ENCODE measurements at regions not wholly inside any gene's neighbourhood (a gene's known extent, or its start where the extent isn't known, plus 50 kb on each side); places are given as distances from the start of the nearest gene placed in this dataset.

DNA sequence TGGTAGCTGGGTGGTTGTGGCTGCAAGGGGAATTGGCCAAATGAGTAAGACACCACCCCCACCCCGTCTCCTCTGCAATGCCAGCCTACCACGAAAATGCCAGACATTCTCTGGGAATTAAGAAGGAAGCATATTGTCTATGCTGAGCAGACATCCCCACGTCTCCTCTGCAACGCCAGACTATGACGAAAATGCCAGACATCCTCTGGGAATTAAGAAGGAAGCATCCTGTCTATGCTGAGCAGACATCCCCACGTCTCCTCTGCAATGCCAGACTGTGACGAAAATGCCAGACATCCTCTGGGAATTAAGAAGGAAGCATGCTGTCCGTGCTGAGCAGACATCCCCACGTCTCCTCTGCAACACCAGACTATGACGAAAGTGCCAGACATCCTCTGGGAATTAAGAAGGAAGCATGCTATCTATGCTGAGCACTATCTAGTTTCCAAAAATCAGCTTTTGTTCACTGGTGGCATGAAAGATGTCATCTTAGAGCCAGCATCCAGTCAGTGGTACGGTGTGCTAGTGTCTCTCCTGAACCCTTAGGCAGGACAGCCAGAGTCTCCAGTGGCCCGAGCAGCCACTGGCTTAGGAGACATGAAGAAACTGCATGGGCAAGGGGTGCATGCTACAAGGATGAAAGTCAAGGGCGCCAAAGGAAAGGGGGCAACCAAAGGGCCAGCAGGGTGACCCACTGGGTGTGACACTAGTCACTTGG is 339.8 kb upstream of the FRG1 start:
- TF ChIP-seq POLR2AphosphoS5 (IDR thresholded peaks at IDR 0.05; ENCODE audit: low read depth, low read length) = no peak
- TF ChIP-seq, protein P1, sequence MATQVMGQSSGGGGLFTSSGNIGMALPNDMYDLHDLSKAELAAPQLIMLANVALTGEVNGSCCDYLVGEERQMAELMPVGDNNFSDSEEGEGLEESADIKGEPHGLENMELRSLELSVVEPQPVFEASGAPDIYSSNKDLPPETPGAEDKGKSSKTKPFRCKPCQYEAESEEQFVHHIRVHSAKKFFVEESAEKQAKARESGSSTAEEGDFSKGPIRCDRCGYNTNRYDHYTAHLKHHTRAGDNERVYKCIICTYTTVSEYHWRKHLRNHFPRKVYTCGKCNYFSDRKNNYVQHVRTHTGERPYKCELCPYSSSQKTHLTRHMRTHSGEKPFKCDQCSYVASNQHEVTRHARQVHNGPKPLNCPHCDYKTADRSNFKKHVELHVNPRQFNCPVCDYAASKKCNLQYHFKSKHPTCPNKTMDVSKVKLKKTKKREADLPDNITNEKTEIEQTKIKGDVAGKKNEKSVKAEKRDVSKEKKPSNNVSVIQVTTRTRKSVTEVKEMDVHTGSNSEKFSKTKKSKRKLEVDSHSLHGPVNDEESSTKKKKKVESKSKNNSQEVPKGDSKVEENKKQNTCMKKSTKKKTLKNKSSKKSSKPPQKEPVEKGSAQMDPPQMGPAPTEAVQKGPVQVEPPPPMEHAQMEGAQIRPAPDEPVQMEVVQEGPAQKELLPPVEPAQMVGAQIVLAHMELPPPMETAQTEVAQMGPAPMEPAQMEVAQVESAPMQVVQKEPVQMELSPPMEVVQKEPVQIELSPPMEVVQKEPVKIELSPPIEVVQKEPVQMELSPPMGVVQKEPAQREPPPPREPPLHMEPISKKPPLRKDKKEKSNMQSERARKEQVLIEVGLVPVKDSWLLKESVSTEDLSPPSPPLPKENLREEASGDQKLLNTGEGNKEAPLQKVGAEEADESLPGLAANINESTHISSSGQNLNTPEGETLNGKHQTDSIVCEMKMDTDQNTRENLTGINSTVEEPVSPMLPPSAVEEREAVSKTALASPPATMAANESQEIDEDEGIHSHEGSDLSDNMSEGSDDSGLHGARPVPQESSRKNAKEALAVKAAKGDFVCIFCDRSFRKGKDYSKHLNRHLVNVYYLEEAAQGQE (IDR thresholded peaks at IDR 0.05; ENCODE audit: insufficient read depth in 1 of 2, low read depth in 2 of 2, low read length in 2 of 2) = no peak
- TF ChIP-seq FOXP2 (optimal IDR thresholded peaks at IDR 0.05; ENCODE audit: borderline replicate concordance, extremely low read depth, extremely low read length, insufficient read depth) = no peak
